Fibroblast of skin of back (primary cell): ENCODE measurements at regions not wholly inside any gene's neighbourhood (a gene's known extent, or its start where the extent isn't known, plus 50 kb on each side); places are given as distances from the start of the nearest gene placed in this dataset.
"Not testable (repeated sequence)": the region's sequence is repeated elsewhere in the genome, so short reads cannot be mapped to it uniquely, and the experiment has no call there.

Experiments
- DNase-seq: peaks from one replicate; pipeline ENCODE4 v3.0.0-alpha.2; 2013

- DNase-seq, result no peak
Measured at GRCh38 chr7:81120111-81120510, 201.3 kb upstream of the SEMA3C start.

GRCh38 chr7:81114633-81115032, 195.8 kb upstream of the SEMA3C start:
- peak; percentile 20 for DNase-seq

- DNase-seq, result no peak
Measured at GRCh38 chr7:81112731-81113130, 193.9 kb upstream of the SEMA3C start.

GRCh38 chr7:81111781-81112540, 193.1 kb upstream of the SEMA3C start:
- peak; percentile 3 for DNase-seq

GRCh38 chr7:81111358-81111757, 192.5 kb upstream of the SEMA3C start:
- DNase-seq, result peak; percentile 81

- DNase-seq, result no peak
Measured at GRCh38 chr7:81110673-81111072, 191.8 kb upstream of the SEMA3C start.

GRCh38 chr7:81098213-81098612, 179.4 kb upstream of the SEMA3C start:
- no peak for DNase-seq

- no peak for DNase-seq
Measured at GRCh38 chr7:81094952-81095351, 176.1 kb upstream of the SEMA3C start.

- DNase-seq, result peak; percentile 56
Measured at GRCh38 chr7:81081616-81082015, 162.8 kb upstream of the SEMA3C start.

- no peak for DNase-seq
Measured at GRCh38 chr7:81080553-81080952, 161.7 kb upstream of the SEMA3C start.

- DNase-seq, result peak; percentile 9
Measured at GRCh38 chr7:81079746-81080145, 160.9 kb upstream of the SEMA3C start.

- DNase-seq, result no peak
Measured at GRCh38 chr7:81075150-81075549, 156.3 kb upstream of the SEMA3C start.

- no peak for DNase-seq
Measured at GRCh38 chr7:81074406-81074805, 155.6 kb upstream of the SEMA3C start.

- no peak for DNase-seq
Measured at GRCh38 chr7:81073931-81074251, 155.0 kb upstream of the SEMA3C start.

GRCh38 chr7:81070956-81071355, 152.1 kb upstream of the SEMA3C start:
- no peak for DNase-seq

GRCh38 chr7:81066797-81067196, 147.9 kb upstream of the SEMA3C start:
- DNase-seq, result no peak

- no peak for DNase-seq
Measured at GRCh38 chr7:81064426-81064825, 145.6 kb upstream of the SEMA3C start.

- DNase-seq, result no peak
Measured at GRCh38 chr7:81062755-81063154, 143.9 kb upstream of the SEMA3C start.

- DNase-seq, result not testable (repeated sequence)
Measured at GRCh38 chr7:81057469-81057868, 138.6 kb upstream of the SEMA3C start.

- peak; percentile 77 for DNase-seq
Measured at GRCh38 chr7:81053623-81054022, 134.8 kb upstream of the SEMA3C start.

- no peak for DNase-seq
Measured at GRCh38 chr7:81051811-81052413, 133.1 kb upstream of the SEMA3C start.

GRCh38 chr7:81045491-81046030, 126.7 kb upstream of the SEMA3C start:
- DNase-seq, result no peak

GRCh38 chr7:81042646-81043045, 123.8 kb upstream of the SEMA3C start:
- not testable (repeated sequence) for DNase-seq

GRCh38 chr7:81040496-81040895, 121.6 kb upstream of the SEMA3C start:
- no peak for DNase-seq
